Astrocyte (in vitro differentiated cells and primary cell): ENCODE measurements at regions not wholly inside any gene's neighbourhood (a gene's known extent, or its start where the extent isn't known, plus 50 kb on each side); places are given as distances from the start of the nearest gene placed in this dataset.

Experiments
- DNase-seq: peaks from one replicate; pipeline ENCODE4 v3.0.0-alpha.2; 2010; ENCODE audit warnings: low read depth
- FAIRE-seq: peaks from 2 replicates; lab custom pipeline; 2011; peaks lifted over from hg19 to GRCh38; lab: Jason Lieb, UNC
- H2AFZ ChIP-seq: 2 replicates; pipeline ENCODE4 v1.6.0; 2012; ENCODE audit warnings: low read depth, low read length, inconsistent platforms
- H3K27ac ChIP-seq: 2 replicates; pipeline ENCODE4 v1.5.1; 2011; ENCODE audit warnings: low read depth, low read length, inconsistent platforms
- H3K27me3 ChIP-seq: 2 replicates; pipeline ENCODE4 v1.6.0; 2011; ENCODE audit warnings: low read length, inconsistent platforms; ENCODE audit not compliant: insufficient read depth
- H3K36me3 ChIP-seq: 2 replicates; pipeline ENCODE4 v1.5.1; 2011; ENCODE audit warnings: low read length, inconsistent platforms; ENCODE audit not compliant: insufficient read depth
- H3K4me1 ChIP-seq: 2 replicates; pipeline ENCODE4 v1.5.1; 2011; ENCODE audit warnings: low read length, inconsistent platforms; ENCODE audit not compliant: insufficient read depth
- H3K4me2 ChIP-seq: 2 replicates; pipeline ENCODE4 v1.6.0; 2012; ENCODE audit warnings: low read length, inconsistent platforms
- H3K4me3 ChIP-seq: 2 replicates; pipeline ENCODE4 v1.5.1; 2011; ENCODE audit warnings: low read depth, mild to moderate bottlenecking, low read length, inconsistent platforms; ENCODE audit not compliant: insufficient read depth
- H3K79me2 ChIP-seq: 2 replicates; pipeline ENCODE4 v1.6.0; 2012; ENCODE audit warnings: mild to moderate bottlenecking, low read length, inconsistent platforms; ENCODE audit not compliant: insufficient read depth
- H3K9ac ChIP-seq: 2 replicates; pipeline ENCODE4 v1.6.0; 2012; ENCODE audit warnings: mild to moderate bottlenecking, low read length, inconsistent platforms
- H3K9me3 ChIP-seq: 2 replicates; pipeline ENCODE4 v1.5.1; 2012; ENCODE audit warnings: low read depth, mild to moderate bottlenecking, low read length, inconsistent platforms; ENCODE audit not compliant: insufficient read depth
- H4K20me1 ChIP-seq: 2 replicates; pipeline ENCODE4 v1.6.0; 2012; ENCODE audit warnings: low read length, inconsistent platforms; ENCODE audit not compliant: insufficient read depth
- H3K27ac Mint-ChIP-seq: one replicate; pipeline ENCODE4 v1.8.0; 2021; ENCODE audit warnings: mild to moderate bottlenecking, mixed read lengths; ENCODE audit not compliant: unreplicated experiment
- H3K27me3 Mint-ChIP-seq: one replicate; pipeline ENCODE4 v1.8.0; 2021; ENCODE audit warnings: low read depth, mixed read lengths; ENCODE audit not compliant: unreplicated experiment
- H3K36me3 Mint-ChIP-seq: one replicate; pipeline ENCODE4 v1.8.0; 2021; ENCODE audit warnings: low read depth, mixed read lengths; ENCODE audit not compliant: unreplicated experiment
- H3K4me1 Mint-ChIP-seq: one replicate; pipeline ENCODE4 v1.8.0; 2021; ENCODE audit warnings: low read depth, mixed read lengths; ENCODE audit not compliant: unreplicated experiment
- H3K4me3 Mint-ChIP-seq: one replicate; pipeline ENCODE4 v1.8.0; 2021; ENCODE audit warnings: mild to moderate bottlenecking, moderate library complexity, mixed read lengths; ENCODE audit not compliant: unreplicated experiment
- H3K9me3 Mint-ChIP-seq: one replicate; pipeline ENCODE4 v1.8.0; 2021; ENCODE audit warnings: mild to moderate bottlenecking, mixed read lengths; ENCODE audit not compliant: unreplicated experiment
- EZH2 ChIP-seq: IDR thresholded peaks from 2 replicates; pipeline ENCODE4 v1.6.1; 2012; ENCODE audit warnings: mild to moderate bottlenecking, low read length, inconsistent platforms; ENCODE audit not compliant: insufficient read depth
- TF ChIP-seq, protein P1 (sequence below): IDR thresholded peaks from 2 replicates; pipeline ENCODE4 v1.5.1; 2011; ENCODE audit warnings: low read depth, mild to moderate bottlenecking, inconsistent platforms, low read length, moderate library complexity; ENCODE audit not compliant: insufficient read depth

DNA sequence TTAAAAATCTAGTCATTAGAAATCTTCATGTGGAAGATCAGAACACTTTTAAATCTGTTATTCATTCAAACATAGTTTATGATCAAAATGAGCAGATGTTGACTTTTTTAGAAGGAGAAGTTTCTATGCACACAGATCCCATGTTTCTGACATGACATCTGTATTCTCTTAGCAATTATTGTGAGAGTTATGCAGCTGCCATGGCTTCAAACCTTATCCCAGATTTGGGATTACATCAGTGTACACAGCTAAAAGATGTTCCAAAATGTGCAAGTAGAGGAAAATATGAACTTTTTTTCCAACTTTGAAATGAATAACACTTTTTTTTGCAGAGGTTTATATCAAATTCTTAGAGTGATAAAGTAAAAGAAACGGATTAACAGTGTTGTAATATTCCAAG, 1166.9 kb downstream of the ZPLD1 start:
- no peak overlapping the region for H3K4me2 ChIP-seq
- H3K27me3 ChIP-seq: no peaks in the 10 kb centered on the region
- Mint-ChIP-seq H3K27me3 (no peaks in the 10 kb centered on the region), H3K27ac (no peak overlapping the region), H3K4me3 (no peak overlapping the region), H3K9me3 (peaks cover 3% of the 10 kb centered on the region), H3K4me1 (no peaks in the 10 kb centered on the region), H3K36me3 (no peaks in the 10 kb centered on the region)
- no peaks in the 10 kb centered on the region for H3K4me1 ChIP-seq
- no peak overlapping the region for H2AFZ ChIP-seq
- no peak for TF ChIP-seq EZH2
- TF ChIP-seq, protein P1, sequence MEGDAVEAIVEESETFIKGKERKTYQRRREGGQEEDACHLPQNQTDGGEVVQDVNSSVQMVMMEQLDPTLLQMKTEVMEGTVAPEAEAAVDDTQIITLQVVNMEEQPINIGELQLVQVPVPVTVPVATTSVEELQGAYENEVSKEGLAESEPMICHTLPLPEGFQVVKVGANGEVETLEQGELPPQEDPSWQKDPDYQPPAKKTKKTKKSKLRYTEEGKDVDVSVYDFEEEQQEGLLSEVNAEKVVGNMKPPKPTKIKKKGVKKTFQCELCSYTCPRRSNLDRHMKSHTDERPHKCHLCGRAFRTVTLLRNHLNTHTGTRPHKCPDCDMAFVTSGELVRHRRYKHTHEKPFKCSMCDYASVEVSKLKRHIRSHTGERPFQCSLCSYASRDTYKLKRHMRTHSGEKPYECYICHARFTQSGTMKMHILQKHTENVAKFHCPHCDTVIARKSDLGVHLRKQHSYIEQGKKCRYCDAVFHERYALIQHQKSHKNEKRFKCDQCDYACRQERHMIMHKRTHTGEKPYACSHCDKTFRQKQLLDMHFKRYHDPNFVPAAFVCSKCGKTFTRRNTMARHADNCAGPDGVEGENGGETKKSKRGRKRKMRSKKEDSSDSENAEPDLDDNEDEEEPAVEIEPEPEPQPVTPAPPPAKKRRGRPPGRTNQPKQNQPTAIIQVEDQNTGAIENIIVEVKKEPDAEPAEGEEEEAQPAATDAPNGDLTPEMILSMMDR: no peak
- FAIRE-seq (no peak), DNase-seq (no peak)
- no peak overlapping the region for H3K4me3 ChIP-seq
- H3K79me2 ChIP-seq: no peaks in the 10 kb centered on the region
- H3K9me3 ChIP-seq: no peaks in the 10 kb centered on the region
- no peak overlapping the region for H3K9ac ChIP-seq
- no peak overlapping the region for H3K27ac ChIP-seq
- no peaks in the 10 kb centered on the region for H4K20me1 ChIP-seq
- H3K36me3 ChIP-seq: no peaks in the 10 kb centered on the region

DNA sequence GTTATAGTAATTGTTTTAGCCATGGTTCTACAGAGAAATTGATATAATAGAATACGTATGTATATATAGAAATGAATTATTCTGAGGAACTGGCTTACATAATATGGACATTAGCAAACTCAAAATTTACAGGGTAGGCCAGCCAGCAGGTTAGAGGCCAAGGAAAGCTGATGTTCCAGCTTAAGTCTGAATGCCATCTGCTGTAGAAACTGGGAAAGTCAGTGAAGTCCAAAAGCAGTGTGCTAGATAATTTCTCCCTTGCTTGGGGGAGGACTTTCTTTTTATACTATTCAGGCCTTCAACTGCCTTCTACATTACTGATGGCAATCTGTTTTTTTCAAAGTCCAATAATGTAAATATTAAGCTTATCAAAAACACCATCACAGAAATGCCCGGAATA, 1174.7 kb downstream of the ZPLD1 start:
- H3K4me1 Mint-ChIP-seq: no peaks in the 10 kb centered on the region
- Histone ChIP-seq H4K20me1 (no peaks in the 10 kb centered on the region), H3K4me2 (no peak overlapping the region), H3K9ac (no peak overlapping the region), H3K4me3 (no peak overlapping the region), H3K27me3 (no peaks in the 10 kb centered on the region), H3K36me3 (no peaks in the 10 kb centered on the region), H3K27ac (no peak overlapping the region), H3K9me3 (no peaks in the 10 kb centered on the region), H2AFZ (no peak overlapping the region), H3K79me2 (no peaks in the 10 kb centered on the region), H3K4me1 (no peaks in the 10 kb centered on the region)
- TF ChIP-seq, protein P1: no peak
- no peak for TF ChIP-seq EZH2
- DNase-seq (no peak), FAIRE-seq (no peak)
- no peak overlapping the region for H3K27ac Mint-ChIP-seq
- H3K9me3 Mint-ChIP-seq: no peaks in the 10 kb centered on the region
- no peaks in the 10 kb centered on the region for H3K27me3 Mint-ChIP-seq
- H3K4me3 Mint-ChIP-seq: no peak overlapping the region
- no peaks in the 10 kb centered on the region for H3K36me3 Mint-ChIP-seq

DNA sequence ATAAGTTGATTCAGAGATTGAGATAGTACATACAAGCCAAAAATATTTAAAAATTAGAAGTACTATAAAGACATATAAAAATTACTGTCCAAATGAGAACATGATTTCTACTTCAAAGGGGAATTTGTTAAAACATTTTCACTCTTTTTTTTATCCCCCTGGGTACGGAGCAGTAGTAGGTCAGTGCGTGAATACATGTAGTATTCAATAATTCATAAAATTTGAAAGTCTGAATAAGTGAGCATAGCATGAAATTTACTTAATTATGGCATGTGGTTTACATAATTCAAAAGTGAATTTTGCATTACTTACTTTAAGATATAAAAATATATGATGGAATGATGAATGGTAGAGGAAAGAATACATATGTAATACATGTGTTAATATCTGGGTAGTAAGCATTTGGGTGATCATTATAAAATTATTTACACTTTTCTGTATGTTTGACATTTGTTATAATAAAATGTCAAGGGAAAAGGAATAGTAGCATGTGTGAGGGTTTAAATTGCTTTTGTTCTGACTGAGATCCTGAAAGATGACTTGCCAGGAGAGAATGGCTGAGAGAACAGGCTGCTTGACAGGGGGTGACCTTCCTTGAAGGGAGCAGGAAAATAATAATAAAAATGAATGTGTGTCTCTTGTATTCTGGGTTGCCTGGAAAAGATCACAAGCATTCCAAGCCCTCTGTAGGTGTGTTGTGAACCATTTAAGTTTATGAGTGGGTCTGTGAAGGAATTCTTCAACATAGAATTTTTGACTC, 1178.8 kb downstream of the ZPLD1 start:
- no peaks in the 10 kb centered on the region for H4K20me1 ChIP-seq
- Mint-ChIP-seq H3K4me1 (no peaks in the 10 kb centered on the region), H3K4me3 (no peak overlapping the region), H3K27me3 (no peaks in the 10 kb centered on the region), H3K9me3 (no peaks in the 10 kb centered on the region), H3K27ac (no peak overlapping the region), H3K36me3 (no peaks in the 10 kb centered on the region)
- H3K27me3 ChIP-seq: no peaks in the 10 kb centered on the region
- H3K36me3 ChIP-seq: no peaks in the 10 kb centered on the region
- H3K79me2 ChIP-seq: no peaks in the 10 kb centered on the region
- no peaks in the 10 kb centered on the region for H3K4me1 ChIP-seq
- no peak overlapping the region for H2AFZ ChIP-seq
- no peak overlapping the region for H3K4me3 ChIP-seq
- no peak for TF ChIP-seq EZH2
- TF ChIP-seq, protein P1: no peak
- no peak overlapping the region for H3K9ac ChIP-seq
- H3K27ac ChIP-seq: no peak overlapping the region
- no peak for DNase-seq
- no peak overlapping the region for H3K4me2 ChIP-seq
- no peaks in the 10 kb centered on the region for H3K9me3 ChIP-seq
- no peak for FAIRE-seq
